Fibroblast of lung (primary cell): ENCODE measurements at regions not wholly inside any gene's neighbourhood (a gene's known extent, or its start where the extent isn't known, plus 50 kb on each side); places are given as distances from the start of the nearest gene placed in this dataset.

Experiments
- DNase-seq, 2 donors: peaks; one replicate each; pipeline versions ENCODE4 v3.0.0 to v3.0.0-alpha.2; 2010; ENCODE audit warnings: low read depth in 2 of 2
- H2AFZ ChIP-seq: 2 replicates; pipeline ENCODE4 v1.5.1; 2012; ENCODE audit warnings: low read length, control low read depth, inconsistent platforms
- H3K27ac ChIP-seq: 2 replicates; pipeline ENCODE4 v1.5.1; 2011; ENCODE audit warnings: low read length, control low read depth; ENCODE audit not compliant: insufficient read depth
- H3K27me3 ChIP-seq: 2 replicates; pipeline ENCODE4 v1.5.1; 2011; ENCODE audit warnings: mild to moderate bottlenecking, low read length; ENCODE audit not compliant: control insufficient read depth, insufficient read depth
- H3K36me3 ChIP-seq: 2 replicates; pipeline ENCODE4 v1.5.1; 2011; ENCODE audit warnings: low read length; ENCODE audit not compliant: control insufficient read depth, insufficient read depth
- H3K4me1 ChIP-seq: 2 replicates; pipeline ENCODE4 v1.5.1; 2011; ENCODE audit warnings: low read length; ENCODE audit not compliant: control insufficient read depth, insufficient read depth; ENCODE audit errors: extremely low read depth
- H3K4me2 ChIP-seq: 2 replicates; pipeline ENCODE4 v1.5.1; 2011; ENCODE audit warnings: low read length, control low read depth; ENCODE audit not compliant: insufficient read depth; ENCODE audit errors: extremely low read depth
- H3K4me3 ChIP-seq, 4 experiments: fragments of 200-600 bp in 1 of 4; sonication (generic) in 1 of 4; replicated peaks in 1 of 4; 2 replicates each; pipeline ENCODE4 v1.5.1; 2011 to 2016; ENCODE audit warnings: low read length in 4 of 4, low read depth in 3 of 4, mild to moderate bottlenecking in 3 of 4, control low read depth in 2 of 4, inconsistent platforms in 1 of 4, mixed read lengths in 1 of 4; ENCODE audit not compliant: insufficient read depth in 1 of 4; ENCODE audit errors: control extremely low read depth in 1 of 4
- H3K79me2 ChIP-seq: 2 replicates; pipeline ENCODE4 v1.5.1; 2012; ENCODE audit warnings: mild to moderate bottlenecking, low read length, inconsistent platforms; ENCODE audit not compliant: control insufficient read depth, insufficient read depth
- H3K9ac ChIP-seq: 2 replicates; pipeline ENCODE4 v1.5.1; 2011; ENCODE audit warnings: mild to moderate bottlenecking, low read length, control low read depth; ENCODE audit not compliant: insufficient read depth
- H3K9me3 ChIP-seq: 2 replicates; pipeline ENCODE4 v1.5.1; 2012; ENCODE audit warnings: low read depth, low read length; ENCODE audit not compliant: control insufficient read depth, insufficient read depth
- H4K20me1 ChIP-seq: 2 replicates; pipeline ENCODE4 v1.5.1; 2011; ENCODE audit warnings: low read length; ENCODE audit not compliant: control insufficient read depth, insufficient read depth; ENCODE audit errors: extremely low read depth
- EZH2 ChIP-seq: IDR thresholded peaks from 2 replicates; pipeline ENCODE4 v1.5.1; 2012; ENCODE audit warnings: low read length, control low read depth, mild to moderate bottlenecking; ENCODE audit errors: missing control alignments
- TF ChIP-seq, protein P1 (sequence below), 2 donors: IDR thresholded peaks in 1 of 2; conservative IDR thresholded peaks in 1 of 2; 1 replicate in 1 of 2; 2 replicates in 1 of 2; pipeline ENCODE4 v1.5.1; 2011 to 2012; ENCODE audit warnings: low read length in 2 of 2, control low read depth in 1 of 2, inconsistent platforms in 1 of 2, low read depth in 1 of 2, mild to moderate bottlenecking in 1 of 2

GRCh38 chr17:15157051-15157450 is 108.1 kb downstream of the PMP22 start:
- Histone ChIP-seq H3K9ac (no peak overlapping the region), H3K4me2 (no peak overlapping the region), H3K9me3 (no peaks in the 10 kb centered on the region), H3K79me2 (no peaks in the 10 kb centered on the region), H3K27ac (no peak overlapping the region), H4K20me1 (no peaks in the 10 kb centered on the region), H3K4me3 (no peak overlapping the region), H3K4me1 (no peaks in the 10 kb centered on the region), H3K27me3 (no peaks in the 10 kb centered on the region), H2AFZ (no peak overlapping the region), H3K36me3 (no peaks in the 10 kb centered on the region)
- DNase-seq: peak in 1 of 2 donors; percentile 16
- TF ChIP-seq EZH2: no peak
- TF ChIP-seq, protein P1, sequence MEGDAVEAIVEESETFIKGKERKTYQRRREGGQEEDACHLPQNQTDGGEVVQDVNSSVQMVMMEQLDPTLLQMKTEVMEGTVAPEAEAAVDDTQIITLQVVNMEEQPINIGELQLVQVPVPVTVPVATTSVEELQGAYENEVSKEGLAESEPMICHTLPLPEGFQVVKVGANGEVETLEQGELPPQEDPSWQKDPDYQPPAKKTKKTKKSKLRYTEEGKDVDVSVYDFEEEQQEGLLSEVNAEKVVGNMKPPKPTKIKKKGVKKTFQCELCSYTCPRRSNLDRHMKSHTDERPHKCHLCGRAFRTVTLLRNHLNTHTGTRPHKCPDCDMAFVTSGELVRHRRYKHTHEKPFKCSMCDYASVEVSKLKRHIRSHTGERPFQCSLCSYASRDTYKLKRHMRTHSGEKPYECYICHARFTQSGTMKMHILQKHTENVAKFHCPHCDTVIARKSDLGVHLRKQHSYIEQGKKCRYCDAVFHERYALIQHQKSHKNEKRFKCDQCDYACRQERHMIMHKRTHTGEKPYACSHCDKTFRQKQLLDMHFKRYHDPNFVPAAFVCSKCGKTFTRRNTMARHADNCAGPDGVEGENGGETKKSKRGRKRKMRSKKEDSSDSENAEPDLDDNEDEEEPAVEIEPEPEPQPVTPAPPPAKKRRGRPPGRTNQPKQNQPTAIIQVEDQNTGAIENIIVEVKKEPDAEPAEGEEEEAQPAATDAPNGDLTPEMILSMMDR (conservative IDR thresholded peaks at IDR 0.05 in 1 of 2, IDR thresholded peaks at IDR 0.05 in 1 of 2; ENCODE audit: low read depth in 1 of 2, low read length in 2 of 2): no peak

DNA sequence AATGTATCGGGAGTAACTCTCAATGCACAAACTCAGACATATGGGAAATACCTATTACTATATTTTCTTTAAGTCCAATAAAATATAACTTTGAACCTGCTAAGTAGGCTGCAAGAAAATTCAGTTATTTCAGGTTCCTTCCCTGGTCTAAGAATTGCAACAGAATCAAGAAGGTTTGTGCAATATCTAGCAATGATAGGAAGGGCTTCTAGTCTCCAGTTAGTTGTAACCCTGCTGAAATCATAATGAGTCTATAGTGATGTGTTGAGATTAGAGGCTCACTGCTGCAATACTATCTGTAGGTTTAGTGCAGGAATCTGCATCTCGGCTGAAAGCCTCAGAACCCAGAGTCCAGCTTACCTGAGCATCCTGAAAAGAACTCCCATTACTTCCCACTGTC is 110.5 kb downstream of the PMP22 start:
- H4K20me1 ChIP-seq: no peaks in the 10 kb centered on the region
- H2AFZ ChIP-seq: no peak overlapping the region
- H3K4me1 ChIP-seq: no peaks in the 10 kb centered on the region
- H3K9me3 ChIP-seq: no peaks in the 10 kb centered on the region
- peak in 1 of 2 donors; percentile 37 for DNase-seq
- H3K27ac ChIP-seq: no peak overlapping the region
- TF ChIP-seq, protein P1 (conservative IDR thresholded peaks at IDR 0.05 in 1 of 2, IDR thresholded peaks at IDR 0.05 in 1 of 2; ENCODE audit: low read depth in 1 of 2, low read length in 2 of 2): no peak
- TF ChIP-seq EZH2: no peak
- H3K27me3 ChIP-seq: no peaks in the 10 kb centered on the region
- H3K4me3 ChIP-seq: no peak overlapping the region
- no peaks in the 10 kb centered on the region for H3K79me2 ChIP-seq
- H3K4me2 ChIP-seq: no peak overlapping the region
- H3K36me3 ChIP-seq: no peaks in the 10 kb centered on the region
- H3K9ac ChIP-seq: no peak overlapping the region

GRCh38 chr17:15145621-15146020 is 119.5 kb downstream of the PMP22 start:
- DNase-seq: no peak
- Histone ChIP-seq H3K4me1 (no peaks in the 10 kb centered on the region), H3K27ac (no peak overlapping the region), H2AFZ (no peak overlapping the region), H3K79me2 (no peaks in the 10 kb centered on the region), H3K4me3 (no peak overlapping the region), H3K9ac (no peak overlapping the region), H3K9me3 (no peaks in the 10 kb centered on the region), H3K36me3 (no peaks in the 10 kb centered on the region), H3K4me2 (no peak overlapping the region), H4K20me1 (no peaks in the 10 kb centered on the region), H3K27me3 (no peaks in the 10 kb centered on the region)
- TF ChIP-seq EZH2: no peak
- TF ChIP-seq, protein P1 (conservative IDR thresholded peaks at IDR 0.05 in 1 of 2, IDR thresholded peaks at IDR 0.05 in 1 of 2; ENCODE audit: low read depth in 1 of 2, low read length in 2 of 2): no peak
